Pancreas (tissue), 10 donors: ENCODE measurements at regions not wholly inside any gene's neighbourhood (a gene's known extent, or its start where the extent isn't known, plus 50 kb on each side); places are given as distances from the start of the nearest gene placed in this dataset.

Source experiments
- ATAC-seq, 4 donors: fragments of 200-7000 bp; cut with Tn5 transposase; one replicate each; pipeline versions ENCODE4 v1.8.0 to v1.9.1; 2020; ENCODE audit warnings: mild to moderate bottlenecking in 4 of 4, moderate library complexity in 4 of 4
- DNase-seq, 6 donors: peaks; one replicate each; pipeline ENCODE4 v3.0.0-alpha.2; 2020
- FAIRE-seq: peaks from 2 replicates; lab custom pipeline; 2012; peaks lifted over from hg19 to GRCh38; lab: Jason Lieb, UNC
- H3K27ac ChIP-seq, 4 donors: fragments of 200-600 bp; sonication (generic); 1 replicate in 3 of 4; 2 replicates in 1 of 4; pipeline versions ENCODE4 v1.5.0 to v1.8.0; 2020
- H3K27me3 ChIP-seq, 4 donors: fragments of 200-600 bp; one replicate each; pipeline ENCODE4 v1.8.0; 2021
- H3K36me3 ChIP-seq, 3 donors: fragments of 200-600 bp; sonication (generic) in 1 of 3; one replicate each; pipeline versions ENCODE4 v1.5.0 to v1.8.0; 2020 to 2021
- H3K4me1 ChIP-seq, 3 donors: fragments of 200-600 bp; one replicate each; pipeline ENCODE4 v1.8.0; 2021
- H3K4me3 ChIP-seq, 4 donors: fragments of 200-600 bp; sonication (generic) in 2 of 4; one replicate each; pipeline versions ENCODE4 v1.5.0 to v1.8.0; 2020 to 2021
- H3K9me3 ChIP-seq, 4 donors: fragments of 200-600 bp; one replicate each; pipeline ENCODE4 v1.8.0; 2021
- WGBS, 2 donors: extraction: QIAGEN DNeasy Blood & Tissue Kit; methylation state at CpG; one replicate each; pipeline ENCODE4 v1.1.7; 2013; 5-methylcytosine and 5-hydroxymethylcytosine counted together
- intact Hi-C, 3 donors: fragments of 100-400 bp; cut with DNase I; formaldehyde crosslinking; loops; one replicate each; pipeline versions ENCODE4 v1.11.1 to v1.14.2; 2022
- TF ChIP-seq, protein P1 (sequence below), 4 donors: fragments of 200-600 bp; sonication (generic) in 3 of 4; IDR thresholded peaks; one replicate each; pipeline versions ENCODE4 v1.5.0 to v1.8.0; 2021; ENCODE audit warnings: antibody characterized with exemption in 4 of 4
- donor health status: healthy with polysubstance abuse.
- donor health status: DM: no; HTN: no; CAD: no; lungs with moderate emphysema.
- donor health status: DM: no; HTN: no; CAD: no.
- donor health status: control.
- donor health status: control.
- donor health status: Bipolar disorder and iron deficiency.
- donor health status: DM: yes; HTN: yes; CAD: no.
- donor health status: DM: no; HTN: no; CAD: no.
- donor health status: DM: no; HTN: no; CAD: no.
- donor health status: DM: yes; HTN: yes; CAD: no.

DNA sequence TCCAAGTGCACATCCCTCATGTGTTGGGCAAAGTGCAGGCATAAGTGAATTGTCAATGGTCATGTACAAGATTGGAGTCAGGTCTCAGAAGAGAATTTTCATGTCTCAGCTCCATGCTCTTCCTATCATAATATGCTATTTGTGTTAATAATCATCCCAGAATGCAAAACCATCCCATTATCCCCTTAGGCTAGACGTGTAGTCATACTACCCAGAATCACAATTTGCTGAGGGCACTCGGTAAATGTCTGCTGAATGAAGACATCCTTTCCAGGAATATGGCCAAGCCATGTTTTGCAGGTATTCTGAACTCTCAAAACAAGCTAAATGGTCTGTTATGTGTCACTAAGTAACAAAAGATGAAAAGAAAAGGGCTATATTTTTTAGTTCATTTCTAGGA lies 263.8 kb downstream of the RAD51AP2 start:
- ATAC-seq (no peak), FAIRE-seq (no peak), DNase-seq (no peak)
- no peak overlapping the region for H3K27ac ChIP-seq
- WGBS, 2 donors, result 50 to 59% methylated on average over 2 of the region's 2 CpGs
- H3K9me3 ChIP-seq, result no peaks in the 10 kb centered on the region
- H3K4me1 ChIP-seq, result no peaks in the 10 kb centered on the region
- TF ChIP-seq, protein P1, sequence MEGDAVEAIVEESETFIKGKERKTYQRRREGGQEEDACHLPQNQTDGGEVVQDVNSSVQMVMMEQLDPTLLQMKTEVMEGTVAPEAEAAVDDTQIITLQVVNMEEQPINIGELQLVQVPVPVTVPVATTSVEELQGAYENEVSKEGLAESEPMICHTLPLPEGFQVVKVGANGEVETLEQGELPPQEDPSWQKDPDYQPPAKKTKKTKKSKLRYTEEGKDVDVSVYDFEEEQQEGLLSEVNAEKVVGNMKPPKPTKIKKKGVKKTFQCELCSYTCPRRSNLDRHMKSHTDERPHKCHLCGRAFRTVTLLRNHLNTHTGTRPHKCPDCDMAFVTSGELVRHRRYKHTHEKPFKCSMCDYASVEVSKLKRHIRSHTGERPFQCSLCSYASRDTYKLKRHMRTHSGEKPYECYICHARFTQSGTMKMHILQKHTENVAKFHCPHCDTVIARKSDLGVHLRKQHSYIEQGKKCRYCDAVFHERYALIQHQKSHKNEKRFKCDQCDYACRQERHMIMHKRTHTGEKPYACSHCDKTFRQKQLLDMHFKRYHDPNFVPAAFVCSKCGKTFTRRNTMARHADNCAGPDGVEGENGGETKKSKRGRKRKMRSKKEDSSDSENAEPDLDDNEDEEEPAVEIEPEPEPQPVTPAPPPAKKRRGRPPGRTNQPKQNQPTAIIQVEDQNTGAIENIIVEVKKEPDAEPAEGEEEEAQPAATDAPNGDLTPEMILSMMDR (IDR thresholded peaks at IDR 0.05), result no peak
- no peak overlapping the region for H3K4me3 ChIP-seq
- H3K27me3 ChIP-seq, result no peaks in the 10 kb centered on the region
- H3K36me3 ChIP-seq, result no peaks in the 10 kb centered on the region
- intact Hi-C loops, result no loop called here

DNA sequence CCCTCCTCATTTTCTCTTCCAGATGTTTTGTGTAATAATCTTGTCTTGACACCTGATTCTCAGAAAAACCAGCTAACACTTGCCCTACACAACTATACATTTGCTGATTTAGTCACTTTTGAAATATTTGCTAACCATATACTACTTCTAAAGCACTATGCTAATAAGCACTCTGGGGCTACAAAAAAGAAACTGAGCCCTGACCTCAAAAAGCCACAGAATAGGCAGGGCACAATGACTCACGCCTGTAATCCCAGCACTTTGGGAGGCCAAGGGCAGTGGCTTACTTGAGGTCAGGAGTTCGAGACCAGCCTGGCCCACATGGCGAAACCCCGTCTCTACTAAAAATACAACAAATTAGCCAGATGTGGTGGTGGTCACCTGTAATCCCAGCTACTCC lies 266.0 kb downstream of the RAD51AP2 start:
- intact Hi-C loops, result no loop called here
- FAIRE-seq (no peak), DNase-seq (no peak), ATAC-seq (no peak)
- no peak overlapping the region for H3K27ac ChIP-seq
- no peaks in the 10 kb centered on the region for H3K27me3 ChIP-seq
- H3K36me3 ChIP-seq, result no peaks in the 10 kb centered on the region
- no peak overlapping the region for H3K4me3 ChIP-seq
- no peaks in the 10 kb centered on the region for H3K9me3 ChIP-seq
- TF ChIP-seq, protein P1 (IDR thresholded peaks at IDR 0.05), result no peak
- WGBS, 2 donors, result 65 to 84% methylated on average over 4 of the region's 4 CpGs
- no peaks in the 10 kb centered on the region for H3K4me1 ChIP-seq

DNA sequence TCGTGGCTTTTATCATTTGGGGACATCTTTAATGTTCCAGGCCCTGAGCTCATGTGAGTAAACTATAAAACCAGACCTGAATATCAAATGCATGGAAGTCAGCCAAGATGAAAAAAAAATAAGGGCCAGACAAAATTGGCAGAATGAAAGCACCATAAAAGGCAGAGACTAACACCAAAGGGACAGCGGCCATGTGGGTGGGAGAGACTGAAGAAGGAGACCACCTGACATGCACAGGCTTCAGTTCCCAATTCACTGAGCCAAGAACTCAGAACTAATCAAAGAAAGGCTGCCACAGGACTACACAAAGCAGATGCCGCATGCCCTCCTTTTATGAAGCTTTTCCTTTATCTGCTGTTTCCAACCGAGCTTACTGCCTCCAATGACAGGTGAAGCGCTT lies 267.1 kb downstream of the RAD51AP2 start:
- no peaks in the 10 kb centered on the region for H3K27me3 ChIP-seq
- DNase-seq, result no peak
- no peaks in the 10 kb centered on the region for H3K9me3 ChIP-seq
- no peak for FAIRE-seq
- H3K4me1 ChIP-seq, result no peaks in the 10 kb centered on the region
- intact Hi-C loops, result no loop called here
- TF ChIP-seq, protein P1 (IDR thresholded peaks at IDR 0.05), result no peak
- H3K36me3 ChIP-seq, result no peaks in the 10 kb centered on the region
- no peak for ATAC-seq
- no peak overlapping the region for H3K27ac ChIP-seq
- WGBS, 2 donors, result 69 to 73% methylated on average over 5 of the region's 5 CpGs
- no peak overlapping the region for H3K4me3 ChIP-seq

DNA sequence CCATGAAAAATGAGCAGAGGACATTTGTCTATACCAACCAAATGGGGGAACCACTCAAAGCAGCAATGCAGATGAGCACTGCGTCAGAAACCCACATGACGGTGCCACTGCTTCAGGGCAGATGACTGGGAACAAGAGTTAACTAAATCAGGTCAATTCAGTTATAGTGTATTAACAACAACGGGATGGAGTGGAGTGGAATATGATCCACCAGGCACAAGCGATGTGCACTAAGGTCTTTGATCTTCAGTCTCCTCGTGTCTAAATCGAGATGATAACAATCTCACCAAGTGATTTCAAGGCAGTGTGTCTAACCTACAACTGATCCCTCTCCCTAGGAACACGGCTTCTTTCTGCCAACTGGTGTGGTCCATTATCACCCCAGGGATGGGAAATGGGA lies 269.0 kb downstream of the RAD51AP2 start:
- no peak for FAIRE-seq
- no peak overlapping the region for H3K27ac ChIP-seq
- H3K9me3 ChIP-seq, result no peaks in the 10 kb centered on the region
- no peak overlapping the region for H3K4me3 ChIP-seq
- no peak for ATAC-seq
- H3K4me1 ChIP-seq, result no peaks in the 10 kb centered on the region
- intact Hi-C loops, result no loop called here
- H3K36me3 ChIP-seq, result no peaks in the 10 kb centered on the region
- WGBS, 2 donors, result 71 to 84% methylated on average over 7 of the region's 7 CpGs
- no peaks in the 10 kb centered on the region for H3K27me3 ChIP-seq
- no peak for DNase-seq
- TF ChIP-seq, protein P1 (IDR thresholded peaks at IDR 0.05), result no peak

DNA sequence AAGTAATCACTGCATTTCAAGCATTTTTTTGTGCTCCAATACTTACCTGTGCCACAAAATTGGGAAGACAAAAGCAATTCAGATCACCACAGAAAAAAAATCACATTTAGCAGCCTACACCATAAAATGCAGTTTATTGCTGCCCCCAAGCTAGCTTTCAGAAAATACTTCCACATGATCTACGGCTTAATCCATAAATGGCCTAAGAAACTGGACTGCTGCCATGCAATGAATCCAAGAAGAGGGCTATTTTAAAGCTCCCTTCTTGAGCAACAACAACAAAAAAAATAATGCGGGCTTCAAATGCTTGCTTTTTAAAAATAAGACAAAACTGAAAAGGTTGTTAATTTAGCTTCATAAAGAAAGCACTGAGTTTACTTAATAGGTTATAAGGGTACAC lies 272.3 kb downstream of the RAD51AP2 start:
- H3K27ac ChIP-seq, result no peak overlapping the region
- H3K4me1 ChIP-seq, result no peaks in the 10 kb centered on the region
- H3K9me3 ChIP-seq, result no peaks in the 10 kb centered on the region
- ATAC-seq, result no peak
- DNase-seq, result no peak
- H3K27me3 ChIP-seq, result no peaks in the 10 kb centered on the region
- H3K36me3 ChIP-seq, result no peaks in the 10 kb centered on the region
- no peak for FAIRE-seq
- no peak overlapping the region for H3K4me3 ChIP-seq
- 43 to 49% methylated on average over 2 of the region's 2 CpGs for WGBS, 2 donors
- TF ChIP-seq, protein P1 (IDR thresholded peaks at IDR 0.05), result no peak
- intact Hi-C loops, result no loop called here
